HepG2 (cell line): ENCODE measurements at regions not wholly inside any gene's neighbourhood (a gene's known extent, or its start where the extent isn't known, plus 50 kb on each side); places are given as distances from the start of the nearest gene placed in this dataset.

Source experiments
- ATAC-seq: fragments of 200-7000 bp; cut with Tn5 transposase; 3 replicates; pipeline ENCODE4 v1.9.1; 2020; ENCODE audit warnings: mild to moderate bottlenecking, moderate library complexity
- BruUV-seq: library from RNA; stranded (reverse); fragments of 400-500 nt; replicated peaks from 2 replicates; lab custom pipeline; 2021; lab: Mats Ljungman, UMichigan
- CTCF ChIA-PET: fragments of 300-600 bp; formaldehyde crosslinking; extraction: SDS; loops from one replicate; lab custom pipeline; 2021; ENCODE audit warnings: low total read pairs, inconsistent platforms, low intra/inter-chr PET ratio; lab: Yijun Ruan, JAX
- POLR2A ChIA-PET: fragments of 350-600 bp; sonication (Branson Sonifier 250); formaldehyde crosslinking; loops from one replicate; lab custom pipeline; 2020; ENCODE audit warnings: antibody characterized with exemption, inconsistent platforms; lab: Yijun Ruan, JAX
- DNase-seq: peaks from one replicate; pipeline ENCODE4 v3.0.0-alpha.2; 2015; ENCODE audit warnings: low spot score
- FAIRE-seq: peaks from 3 replicates; lab custom pipeline; 2011; peaks lifted over from hg19 to GRCh38; lab: Jason Lieb, UNC
- H2AFZ ChIP-seq: one replicate; pipeline ENCODE4 v1.6.1; 2011; ENCODE audit warnings: low read length, inconsistent platforms
- H3K27ac ChIP-seq: fragments of 300-600 bp; 3 replicates; pipeline ENCODE4 v1.8.0; 2011; ENCODE audit warnings: mixed run types, mild to moderate bottlenecking, mixed read lengths, low read length, inconsistent platforms; ENCODE audit not compliant: insufficient read depth; ENCODE audit errors: extremely low read length
- H3K27me3 ChIP-seq, 2 experiments: fragments of 200-600 bp in 1 of 2; 2 replicates in 1 of 2; 3 replicates in 1 of 2; pipeline versions ENCODE4 v1.6.0 to v1.8.0; 2011; ENCODE audit warnings: low read length in 2 of 2, mild to moderate bottlenecking in 2 of 2, moderate library complexity in 2 of 2, inconsistent platforms in 1 of 2; ENCODE audit not compliant: insufficient read depth in 2 of 2, control insufficient read depth in 1 of 2
- H3K36me3 ChIP-seq, 2 experiments: fragments of 200-600 bp in 1 of 2; replicated peaks in 1 of 2; 2 replicates in 1 of 2; 3 replicates in 1 of 2; pipeline versions ENCODE4 v1.5.1 to v1.8.0; 2011; ENCODE audit warnings: low read length in 2 of 2, inconsistent platforms in 1 of 2; ENCODE audit not compliant: insufficient read depth in 2 of 2, control insufficient read depth in 1 of 2
- H3K4me1 ChIP-seq: 2 replicates; pipeline ENCODE4 v1.5.1; 2012; ENCODE audit warnings: low read length, inconsistent platforms; ENCODE audit not compliant: insufficient read depth
- H3K4me2 ChIP-seq: 2 replicates; pipeline ENCODE4 v1.6.0; 2011; ENCODE audit warnings: low read depth, low read length, inconsistent platforms
- H3K4me3 ChIP-seq, 3 experiments: fragments of 200-600 bp in 1 of 3; sonication (generic), shearing (Covaris generic) in 1 of 3; replicated peaks in 1 of 3; 2 replicates each; pipeline ENCODE4 v1.5.1; 2011 to 2016; ENCODE audit warnings: low read length in 3 of 3, inconsistent platforms in 2 of 3, low read depth in 2 of 3, mild to moderate bottlenecking in 2 of 3, control low read depth in 1 of 3, mixed read lengths in 1 of 3; ENCODE audit not compliant: insufficient read depth in 1 of 3
- H3K79me2 ChIP-seq: one replicate; pipeline ENCODE4 v1.6.1; 2011; ENCODE audit warnings: low read length, inconsistent platforms; ENCODE audit not compliant: insufficient read depth
- H3K9ac ChIP-seq: 2 replicates; pipeline ENCODE4 v1.6.0; 2011; ENCODE audit warnings: mild to moderate bottlenecking, low read depth, low read length, inconsistent platforms; ENCODE audit not compliant: insufficient read depth
- H3K9me3 ChIP-seq: 2 replicates; pipeline ENCODE4 v1.5.1; 2012; ENCODE audit warnings: mild to moderate bottlenecking, low read length
- H4K20me1 ChIP-seq: 2 replicates; pipeline ENCODE4 v1.6.0; 2011; ENCODE audit warnings: inconsistent platforms, mild to moderate bottlenecking, low read length, moderate library complexity; ENCODE audit not compliant: insufficient read depth
- BCL3 ChIP-seq: sonication (generic); formaldehyde crosslinking; IDR thresholded peaks from 2 replicates; pipeline ENCODE4 v1.5.1; 2020; ENCODE audit warnings: mild to moderate bottlenecking, missing genetic modification reagents, moderate library complexity
- HNF1A ChIP-seq, 2 experiments: sonication (generic) in 1 of 2; formaldehyde crosslinking in 1 of 2; IDR thresholded peaks; 2 replicates each; pipeline versions ENCODE4 v1.4.0 to v1.6.1; 2016 to 2020; ENCODE audit warnings: borderline replicate concordance in 1 of 2, low read depth in 1 of 2, mild to moderate bottlenecking in 1 of 2, missing genetic modification reagents in 1 of 2
- IKZF5 ChIP-seq: IDR thresholded peaks from 2 replicates; pipeline ENCODE4 v1.6.1; 2018; ENCODE audit warnings: missing genetic modification reagents, mild to moderate bottlenecking, missing compliant biosample characterization
- IRF9 ChIP-seq: sonication (generic); formaldehyde crosslinking; IDR thresholded peaks from 2 replicates; pipeline ENCODE4 v1.8.0; 2022; ENCODE audit warnings: missing genetic modification reagents, mild to moderate bottlenecking, borderline replicate concordance
- MAFF ChIP-seq: IDR thresholded peaks from 2 replicates; pipeline ENCODE4 v1.6.1; 2011; ENCODE audit warnings: low read depth, low read length, improper control_type of control experiment
- MXD1 ChIP-seq: sonication (generic); formaldehyde crosslinking; IDR thresholded peaks from 2 replicates; pipeline ENCODE4 v1.4.0; 2020; ENCODE audit warnings: mild to moderate bottlenecking, missing genetic modification reagents
- MXD4 ChIP-seq: IDR thresholded peaks from 2 replicates; pipeline ENCODE4 v1.6.1; 2016; ENCODE audit warnings: mild to moderate bottlenecking, missing biosample characterization, missing genetic modification reagents
- RELA ChIP-seq: sonication (generic); formaldehyde crosslinking; IDR thresholded peaks from 2 replicates; pipeline ENCODE4 v1.4.0; 2020; ENCODE audit warnings: missing genetic modification reagents
- ZMAT3 ChIP-seq: sonication (generic); formaldehyde crosslinking; conservative IDR thresholded peaks from 2 replicates; pipeline ENCODE4 v1.7.0; 2021; ENCODE audit warnings: missing genetic modification reagents
- ZNF17 ChIP-seq: sonication (generic); formaldehyde crosslinking; IDR thresholded peaks from 2 replicates; pipeline ENCODE4 v1.5.0; 2020; ENCODE audit warnings: mild to moderate bottlenecking, missing genetic modification reagents
- ZNF274 ChIP-seq: sonication (generic); formaldehyde crosslinking; IDR thresholded peaks from 2 replicates; pipeline ENCODE4 v1.5.1; 2020; ENCODE audit warnings: mild to moderate bottlenecking, missing genetic modification reagents
- ZNF552 ChIP-seq: sonication (generic); formaldehyde crosslinking; IDR thresholded peaks from 2 replicates; pipeline ENCODE4 v1.9.0; 2022; ENCODE audit warnings: missing genetic modification reagents, mild to moderate bottlenecking, borderline replicate concordance
- ZNF703 ChIP-seq: sonication (generic); formaldehyde crosslinking; IDR thresholded peaks from 2 replicates; pipeline ENCODE4 v1.5.1; 2020; ENCODE audit warnings: missing genetic modification reagents, mild to moderate bottlenecking, moderate library complexity, borderline replicate concordance
- ZNF891 ChIP-seq: sonication (generic); formaldehyde crosslinking; IDR thresholded peaks from 2 replicates; pipeline ENCODE4 v1.5.0; 2020; ENCODE audit warnings: mild to moderate bottlenecking, missing genetic modification reagents
- WGBS: methylation state at CpG from one replicate; pipeline ENCODE4 v1.1.6; 2017; ENCODE audit warnings: low lambda C conversion rate; 5-methylcytosine and 5-hydroxymethylcytosine counted together
- in situ Hi-C: cut with HindIII; loops from 2 replicates; pipeline ENCODE4 v1.10.0; 2017; ENCODE audit warnings: low pct_unique_long_range_greater_than_20kb; ENCODE audit not compliant: extremely low pct_ligation_motif_present
- intact Hi-C: fragments of 100-400 bp; cut with micrococcal nuclease; formaldehyde crosslinking; loops from one replicate; pipeline ENCODE4 v1.10.0; 2022; ENCODE audit not compliant: unreplicated experiment

- H3K4me1 ChIP-seq = peaks cover 12% of the 10 kb centered on the region
- no peak overlapping the region for H2AFZ ChIP-seq
- no peaks in the 10 kb centered on the region for H3K9me3 ChIP-seq
- H3K36me3 ChIP-seq = no peaks in the 10 kb centered on the region
- H3K27me3 ChIP-seq = peaks cover 0 to 19% of the 10 kb centered on the region in 2 experiments; a peak in 3 of 5 replicates
- intact Hi-C loops (no loop called here), in situ Hi-C loops (no loop called here)
- ChIA-PET CTCF (no interaction called here), POLR2A (interaction anchor here (0.9 kb wide), 1 partner anchor 175 kb away, joined by 3 read pairs; no protein-coding TSS in a partner anchor)
- FAIRE-seq (no peak), DNase-seq (no peak), ATAC-seq (no peak)
- H3K27ac ChIP-seq = no peak overlapping the region
- WGBS = 30% methylated on average over 2 of the region's 2 CpGs
- TF ChIP-seq IRF9 (CRISPR knock-in tag) = no peak
- no peak for TF ChIP-seq ZNF274 (CRISPR knock-in tag)
- no peak for TF ChIP-seq ZNF552 (CRISPR knock-in tag)
- no peak for TF ChIP-seq ZNF703 (CRISPR knock-in tag)
- TF ChIP-seq MXD1 (CRISPR knock-in tag) = no peak
- no peak for TF ChIP-seq ZMAT3 (CRISPR knock-in tag)
- no peak for TF ChIP-seq BCL3
- no peak for TF ChIP-seq RELA (CRISPR knock-in tag)
- no peak for TF ChIP-seq HNF1A (IDR thresholded peaks at IDR 0.05; ENCODE audit: low read depth)
- no peak for TF ChIP-seq HNF1A (CRISPR knock-in tag; IDR thresholded peaks at IDR 0.05; ENCODE audit: borderline replicate concordance)
- TF ChIP-seq ZNF17 = no peak
- no peak for TF ChIP-seq MXD4 (CRISPR knock-in tag)
- no peak for TF ChIP-seq ZNF891 (CRISPR knock-in tag)
- TF ChIP-seq MAFF = no peak
- TF ChIP-seq IKZF5 (CRISPR knock-in tag) = no peak
- no peak overlapping the region for H3K4me2 ChIP-seq
- no TSS peak for BruUV-seq
- H3K79me2 ChIP-seq = no peaks in the 10 kb centered on the region
- H3K4me3 ChIP-seq = no peak overlapping the region
- H3K9ac ChIP-seq = no peak overlapping the region
- no peaks in the 10 kb centered on the region for H4K20me1 ChIP-seq
These were observed 161.6 kb upstream of the PKDCC start for GRCh38 chr2:41886145-41886664.
